GM12878 (cell line): ENCODE measurements at regions not wholly inside any gene's neighbourhood (a gene's known extent, or its start where the extent isn't known, plus 50 kb on each side); places are given as distances from the start of the nearest gene placed in this dataset.

Experiments used
- BHLHE40 ChIP-seq, 2 experiments: fragments of 450-650 bp in 1 of 2; IDR thresholded peaks; 2 replicates each; pipeline ENCODE4 v1.6.1; 2011 to 2017; ENCODE audit warnings: low read depth in 2 of 2, borderline replicate concordance in 1 of 2, improper control_type of control experiment in 1 of 2, low read length in 1 of 2, mild to moderate bottlenecking in 1 of 2
- EED ChIP-seq: sonication (generic); IDR thresholded peaks from 2 replicates; pipeline ENCODE4 v1.6.1; 2016; ENCODE audit warnings: antibody characterized with exemption, low read depth
- POLR2A ChIP-seq: IDR thresholded peaks from 2 replicates; pipeline ENCODE4 v1.6.1; 2011; ENCODE audit warnings: low read depth, mild to moderate bottlenecking, low read length
- POLR2AphosphoS2 ChIP-seq: IDR thresholded peaks from 2 replicates; pipeline ENCODE4 v1.6.1; 2011; ENCODE audit warnings: low read depth, mild to moderate bottlenecking, low read length, improper control_type of control experiment, moderate library complexity
- RBBP5 ChIP-seq: fragments of 200-600 bp; sonication (generic); conservative IDR thresholded peaks from 2 replicates; pipeline ENCODE4 v1.6.1; 2016
- RELA ChIP-seq: fragments of 450-650 bp; IDR thresholded peaks from 2 replicates; pipeline ENCODE4 v1.8.0; 2014; ENCODE audit warnings: borderline replicate concordance; ENCODE audit not compliant: partially characterized antibody
- SIX5 ChIP-seq: IDR thresholded peaks from 2 replicates; pipeline ENCODE4 v1.6.1; 2011; ENCODE audit warnings: mild to moderate bottlenecking, low read depth, low read length, moderate library complexity; ENCODE audit not compliant: severe bottlenecking
- SRF ChIP-seq, 2 experiments: IDR thresholded peaks; 2 replicates each; pipeline ENCODE4 v1.6.1; 2011; ENCODE audit warnings: low read depth in 2 of 2, low read length in 2 of 2, mild to moderate bottlenecking in 1 of 2, moderate library complexity in 1 of 2
- TF ChIP-seq, protein P1 (sequence below): IDR thresholded peaks from 2 replicates; pipeline ENCODE4 v1.6.1; 2011; ENCODE audit warnings: low read depth, mild to moderate bottlenecking, low read length, moderate library complexity, borderline replicate concordance; ENCODE audit errors: extremely low read depth
- TF ChIP-seq, protein P2 (sequence below), 3 experiments: IDR thresholded peaks in 2 of 3; conservative IDR thresholded peaks in 1 of 3; 2 replicates each; pipeline ENCODE4 v1.5.1; 2011; ENCODE audit warnings: low read depth in 3 of 3, low read length in 3 of 3, mild to moderate bottlenecking in 3 of 3, control low read depth in 2 of 3, moderate library complexity in 2 of 3, inconsistent platforms in 1 of 3, mixed read lengths in 1 of 3; ENCODE audit not compliant: control insufficient read depth in 2 of 3, insufficient read depth in 1 of 3; ENCODE audit errors: extremely low read depth in 1 of 3

DNA sequence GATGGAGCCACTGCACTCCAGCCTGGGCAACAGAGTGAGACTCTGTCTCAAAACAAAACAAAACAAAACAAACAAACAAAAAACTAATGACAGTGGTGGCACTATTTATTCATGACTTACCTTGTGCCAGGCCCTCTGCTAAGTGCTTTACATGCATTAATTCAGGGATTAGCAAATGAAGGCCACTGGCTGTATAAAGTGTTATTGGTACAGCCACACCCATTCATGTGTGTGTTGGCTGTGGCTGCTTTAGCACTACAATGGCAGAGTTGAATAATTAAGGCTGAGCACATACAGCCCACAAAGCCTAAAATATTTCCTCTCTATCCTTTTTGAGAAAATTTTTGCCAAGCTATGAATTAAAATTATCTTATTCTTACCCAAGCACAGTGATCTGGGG, 531.8 kb upstream of the CDH5 start:
- TF ChIP-seq, protein P1, sequence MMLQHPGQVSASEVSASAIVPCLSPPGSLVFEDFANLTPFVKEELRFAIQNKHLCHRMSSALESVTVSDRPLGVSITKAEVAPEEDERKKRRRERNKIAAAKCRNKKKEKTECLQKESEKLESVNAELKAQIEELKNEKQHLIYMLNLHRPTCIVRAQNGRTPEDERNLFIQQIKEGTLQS = no peak
- TF ChIP-seq, protein P2, sequence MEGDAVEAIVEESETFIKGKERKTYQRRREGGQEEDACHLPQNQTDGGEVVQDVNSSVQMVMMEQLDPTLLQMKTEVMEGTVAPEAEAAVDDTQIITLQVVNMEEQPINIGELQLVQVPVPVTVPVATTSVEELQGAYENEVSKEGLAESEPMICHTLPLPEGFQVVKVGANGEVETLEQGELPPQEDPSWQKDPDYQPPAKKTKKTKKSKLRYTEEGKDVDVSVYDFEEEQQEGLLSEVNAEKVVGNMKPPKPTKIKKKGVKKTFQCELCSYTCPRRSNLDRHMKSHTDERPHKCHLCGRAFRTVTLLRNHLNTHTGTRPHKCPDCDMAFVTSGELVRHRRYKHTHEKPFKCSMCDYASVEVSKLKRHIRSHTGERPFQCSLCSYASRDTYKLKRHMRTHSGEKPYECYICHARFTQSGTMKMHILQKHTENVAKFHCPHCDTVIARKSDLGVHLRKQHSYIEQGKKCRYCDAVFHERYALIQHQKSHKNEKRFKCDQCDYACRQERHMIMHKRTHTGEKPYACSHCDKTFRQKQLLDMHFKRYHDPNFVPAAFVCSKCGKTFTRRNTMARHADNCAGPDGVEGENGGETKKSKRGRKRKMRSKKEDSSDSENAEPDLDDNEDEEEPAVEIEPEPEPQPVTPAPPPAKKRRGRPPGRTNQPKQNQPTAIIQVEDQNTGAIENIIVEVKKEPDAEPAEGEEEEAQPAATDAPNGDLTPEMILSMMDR (IDR thresholded peaks at IDR 0.05 in 2 of 3, conservative IDR thresholded peaks at IDR 0.05 in 1 of 3; ENCODE audit: control insufficient read depth in 2 of 3, extremely low read depth in 1 of 3, insufficient read depth in 1 of 3, low read depth in 3 of 3, low read length in 3 of 3) = no peak
- TF ChIP-seq POLR2A (no peak), RELA (no peak), SRF (IDR thresholded peaks at IDR 0.05; ENCODE audit: low read depth in 2 of 2, low read length in 2 of 2) (no peak), POLR2AphosphoS2 (no peak), BHLHE40 (IDR thresholded peaks at IDR 0.05; ENCODE audit: borderline replicate concordance in 1 of 2, low read depth in 2 of 2, low read length in 1 of 2) (no peak), EED (no peak), SIX5 (no peak), RBBP5 (no peak)
